ENCODE measurements at regions not wholly inside any gene's neighbourhood (a gene's known extent, or its start where the extent isn't known, plus 50 kb on each side); places are given as distances from the start of the nearest gene placed in this dataset.
"Not testable (repeated sequence)": the region's sequence is repeated elsewhere in the genome, so short reads cannot be mapped to it uniquely, and the experiment has no call there.

GRCh38 chr5:83837265-83837907 lies 116.7 kb upstream of the HAPLN1 start:
- Mint-ChIP-seq H3K36me3 (ENCODE audit: low read depth) (no peaks in the 10 kb centered on the region), H3K9me3 (peaks cover 4% of the 10 kb centered on the region)

GRCh38 chr5:83834306-83834705 lies 113.7 kb upstream of the HAPLN1 start:
- peaks cover 10% of the 10 kb centered on the region for H3K9me3 Mint-ChIP-seq
- no peak overlapping the region for H3K27ac Mint-ChIP-seq
- no peak for DNase-seq
- H3K4me3 Mint-ChIP-seq: no peak overlapping the region
- no peaks in the 10 kb centered on the region for H3K36me3 Mint-ChIP-seq (ENCODE audit: low read depth)
- no peak for ATAC-seq
- H3K4me1 Mint-ChIP-seq: no peaks in the 10 kb centered on the region
- no peaks in the 10 kb centered on the region for H3K27me3 Mint-ChIP-seq

More at GRCh38 chr5:83837265-83837907, 116.7 kb upstream of the HAPLN1 start:
- DNase-seq (no peak), ATAC-seq (no peak)
- H3K27me3 Mint-ChIP-seq: no peaks in the 10 kb centered on the region
- H3K4me1 Mint-ChIP-seq: no peaks in the 10 kb centered on the region
- H3K27ac Mint-ChIP-seq: no peak overlapping the region
- no peak overlapping the region for H3K4me3 Mint-ChIP-seq

GRCh38 chr5:83831834-83832233 lies 111.2 kb upstream of the HAPLN1 start:
- ATAC-seq: no peak
- Mint-ChIP-seq H3K27me3 (no peaks in the 10 kb centered on the region), H3K4me1 (no peaks in the 10 kb centered on the region), H3K27ac (no peak overlapping the region), H3K4me3 (no peak overlapping the region), H3K9me3 (peaks cover 10% of the 10 kb centered on the region), H3K36me3 (ENCODE audit: low read depth) (no peaks in the 10 kb centered on the region)
- no peak for DNase-seq

- Mint-ChIP-seq H3K4me1 (no peaks in the 10 kb centered on the region), H3K36me3 (ENCODE audit: low read depth) (no peaks in the 10 kb centered on the region), H3K27ac (no peak overlapping the region), H3K4me3 (no peak overlapping the region), H3K27me3 (no peaks in the 10 kb centered on the region), H3K9me3 (peaks cover 11% of the 10 kb centered on the region)
- ATAC-seq: no peak
- DNase-seq: no peak
These were observed 106.5 kb upstream of the HAPLN1 start for GRCh38 chr5:83827111-83827557.

GRCh38 chr5:83817591-83817990 lies 96.9 kb upstream of the HAPLN1 start:
- Mint-ChIP-seq H3K9me3 (peaks cover 10% of the 10 kb centered on the region), H3K4me1 (no peaks in the 10 kb centered on the region), H3K27ac (no peak overlapping the region), H3K4me3 (no peak overlapping the region), H3K36me3 (ENCODE audit: low read depth) (no peaks in the 10 kb centered on the region), H3K27me3 (no peaks in the 10 kb centered on the region)
- ATAC-seq: no peak
- no peak for DNase-seq

- no peak overlapping the region for H3K27ac Mint-ChIP-seq
- H3K27me3 Mint-ChIP-seq: no peaks in the 10 kb centered on the region
- ATAC-seq: no peak
- H3K4me1 Mint-ChIP-seq: no peaks in the 10 kb centered on the region
- peaks cover 8% of the 10 kb centered on the region for H3K9me3 Mint-ChIP-seq
- H3K36me3 Mint-ChIP-seq (ENCODE audit: low read depth): no peaks in the 10 kb centered on the region
- no peak overlapping the region for H3K4me3 Mint-ChIP-seq
- DNase-seq: no peak
These were observed 95.0 kb upstream of the HAPLN1 start for GRCh38 chr5:83815661-83816060.

GRCh38 chr5:83810511-83810910 lies 89.9 kb upstream of the HAPLN1 start:
- DNase-seq (no peak), ATAC-seq (no peak)
- H3K9me3 Mint-ChIP-seq: peaks cover 9% of the 10 kb centered on the region
- no peaks in the 10 kb centered on the region for H3K36me3 Mint-ChIP-seq (ENCODE audit: low read depth)
- H3K4me3 Mint-ChIP-seq: no peak overlapping the region
- no peaks in the 10 kb centered on the region for H3K4me1 Mint-ChIP-seq
- no peaks in the 10 kb centered on the region for H3K27me3 Mint-ChIP-seq
- no peak overlapping the region for H3K27ac Mint-ChIP-seq

- H3K36me3 Mint-ChIP-seq (ENCODE audit: low read depth): no peaks in the 10 kb centered on the region
- ATAC-seq (no peak), DNase-seq (no peak)
- no peak overlapping the region for H3K27ac Mint-ChIP-seq
- H3K4me3 Mint-ChIP-seq: no peak overlapping the region
- H3K4me1 Mint-ChIP-seq: no peaks in the 10 kb centered on the region
- peaks cover 3% of the 10 kb centered on the region for H3K9me3 Mint-ChIP-seq
- no peaks in the 10 kb centered on the region for H3K27me3 Mint-ChIP-seq
These were observed 82.0 kb upstream of the HAPLN1 start for GRCh38 chr5:83802686-83803085.

GRCh38 chr5:83800201-83800600 lies 79.5 kb upstream of the HAPLN1 start:
- Mint-ChIP-seq H3K4me3 (no peak overlapping the region), H3K9me3 (peaks cover 3% of the 10 kb centered on the region), H3K36me3 (ENCODE audit: low read depth) (no peaks in the 10 kb centered on the region), H3K27me3 (no peaks in the 10 kb centered on the region), H3K27ac (no peak overlapping the region), H3K4me1 (no peaks in the 10 kb centered on the region)
- DNase-seq (no peak), ATAC-seq (no peak)

GRCh38 chr5:83799020-83799419 lies 78.4 kb upstream of the HAPLN1 start:
- not testable (repeated sequence) for H3K4me1 Mint-ChIP-seq; H3K27me3 Mint-ChIP-seq; H3K9me3 Mint-ChIP-seq; H3K36me3 Mint-ChIP-seq (ENCODE audit: low read depth); DNase-seq; H3K27ac Mint-ChIP-seq; ATAC-seq; H3K4me3 Mint-ChIP-seq

GRCh38 chr5:83789371-83789770 lies 68.7 kb upstream of the HAPLN1 start:
- no peak for DNase-seq
- no peaks in the 10 kb centered on the region for H3K27me3 Mint-ChIP-seq
- H3K4me1 Mint-ChIP-seq: no peaks in the 10 kb centered on the region
- H3K27ac Mint-ChIP-seq: no peak overlapping the region
- ATAC-seq: no peak
- H3K36me3 Mint-ChIP-seq (ENCODE audit: low read depth): no peaks in the 10 kb centered on the region
- H3K4me3 Mint-ChIP-seq: no peak overlapping the region
- H3K9me3 Mint-ChIP-seq: peaks cover 4% of the 10 kb centered on the region

- no peaks in the 10 kb centered on the region for H3K27me3 Mint-ChIP-seq
- no peak for ATAC-seq
- no peaks in the 10 kb centered on the region for H3K4me1 Mint-ChIP-seq
- no peak for DNase-seq
- H3K27ac Mint-ChIP-seq: no peak overlapping the region
- H3K9me3 Mint-ChIP-seq: peaks cover 4% of the 10 kb centered on the region
- H3K4me3 Mint-ChIP-seq: no peak overlapping the region
- no peaks in the 10 kb centered on the region for H3K36me3 Mint-ChIP-seq (ENCODE audit: low read depth)
These were observed 67.0 kb upstream of the HAPLN1 start for GRCh38 chr5:83787631-83788030.

- peaks cover 4% of the 10 kb centered on the region for H3K9me3 Mint-ChIP-seq
- no peak overlapping the region for H3K4me3 Mint-ChIP-seq
- no peak for DNase-seq
- no peak for ATAC-seq
- no peaks in the 10 kb centered on the region for H3K27me3 Mint-ChIP-seq
- H3K4me1 Mint-ChIP-seq: no peaks in the 10 kb centered on the region
- H3K27ac Mint-ChIP-seq: no peak overlapping the region
- H3K36me3 Mint-ChIP-seq (ENCODE audit: low read depth): no peaks in the 10 kb centered on the region
These were observed 64.6 kb upstream of the HAPLN1 start for GRCh38 chr5:83785176-83785668.

- Mint-ChIP-seq H3K27ac (no peak overlapping the region), H3K27me3 (no peaks in the 10 kb centered on the region), H3K36me3 (ENCODE audit: low read depth) (no peaks in the 10 kb centered on the region), H3K4me1 (no peaks in the 10 kb centered on the region), H3K4me3 (no peak overlapping the region), H3K9me3 (peaks cover 4% of the 10 kb centered on the region)
- no peak for DNase-seq
- no peak for ATAC-seq
These were observed 60.2 kb upstream of the HAPLN1 start for GRCh38 chr5:83780699-83781350.

- no peak for ATAC-seq
- Mint-ChIP-seq H3K4me3 (no peak overlapping the region), H3K4me1 (no peaks in the 10 kb centered on the region), H3K9me3 (peaks cover 4% of the 10 kb centered on the region), H3K27me3 (no peaks in the 10 kb centered on the region), H3K36me3 (ENCODE audit: low read depth) (no peaks in the 10 kb centered on the region), H3K27ac (no peak overlapping the region)
- no peak for DNase-seq
These were observed 57.2 kb upstream of the HAPLN1 start for GRCh38 chr5:83777856-83778255.
